A549 (cell line): ENCODE measurements at regions not wholly inside any gene's neighbourhood (a gene's known extent, or its start where the extent isn't known, plus 50 kb on each side); places are given as distances from the start of the nearest gene placed in this dataset.
"Not testable (repeated sequence)": the region's sequence is repeated elsewhere in the genome, so short reads cannot be mapped to it uniquely, and the experiment has no call there.

Experiments
- ATAC-seq, 2 experiments: fragments of 200-7000 bp in 1 of 2; fragments of >200 bp in 1 of 2; cut with Nextera tagmentation in 1 of 2; cut with Tn5 transposase in 1 of 2; 3 replicates each; pipeline versions ENCODE4 v1.8.0 to v1.9.1; 2018 to 2020; ENCODE audit warnings: mild to moderate bottlenecking in 1 of 2, moderate library complexity in 1 of 2
- CTCF ChIA-PET: fragments of 300-600 bp; sonication (Branson Sonifier 250); formaldehyde crosslinking; extraction: SDS; loops from one replicate; lab custom pipeline; 2021; ENCODE audit warnings: antibody characterized with exemption, inconsistent platforms; lab: Yijun Ruan, JAX
- POLR2A ChIA-PET: fragments of 350-600 bp; formaldehyde crosslinking; extraction: SDS; loops from one replicate; lab custom pipeline; 2021; ENCODE audit warnings: antibody characterized with exemption, inconsistent platforms; lab: Yijun Ruan, JAX
- DNase-seq, 2 experiments: peaks; one replicate each; pipeline versions ENCODE4 v3.0.0 to v3.0.0-alpha.2; 2011 to 2016; ENCODE audit warnings: low read depth in 1 of 2, low spot score in 1 of 2
- FAIRE-seq: peaks from 2 replicates; lab custom pipeline; 2011; peaks lifted over from hg19 to GRCh38; lab: Jason Lieb, UNC
- H3K27ac ChIP-seq, 2 experiments: fragments of >200 bp; sonication (Bioruptor Twin); formaldehyde crosslinking; 3 replicates each; pipeline ENCODE4 v1.5.1; 2016 to 2017
- H3K4me1 ChIP-seq: fragments of >200 bp; sonication (Bioruptor Twin); formaldehyde crosslinking; 3 replicates; pipeline ENCODE4 v1.6.1; 2016
- H3K4me2 ChIP-seq: fragments of >200 bp; sonication (Bioruptor Twin); formaldehyde crosslinking; 3 replicates; pipeline ENCODE4 v1.6.1; 2016
- H3K4me3 ChIP-seq: fragments of >200 bp; sonication (Bioruptor Twin); formaldehyde crosslinking; 3 replicates; pipeline ENCODE4 v1.5.1; 2016
- H3K9me3 ChIP-seq: fragments of >200 bp; sonication (Bioruptor Twin); formaldehyde crosslinking; 3 replicates; pipeline ENCODE4 v1.6.1; 2016
- ATOH8 ChIP-seq: fragments of 250-450 bp; sonication (Bioruptor Pico); IDR thresholded peaks from 2 replicates; pipeline ENCODE4 v1.5.0; 2020; ENCODE audit warnings: low read depth, mild to moderate bottlenecking, moderate library complexity
- BHLHE40 ChIP-seq: IDR thresholded peaks from 2 replicates; pipeline ENCODE4 v1.6.1; 2012; ENCODE audit warnings: low read depth, low read length, inconsistent platforms
- CBX2 ChIP-seq: fragments of 200-600 bp; sonication (generic); IDR thresholded peaks from 2 replicates; pipeline ENCODE4 v1.6.1; 2016; ENCODE audit warnings: low read depth, mild to moderate bottlenecking, borderline replicate concordance
- CEBPB ChIP-seq, 2 experiments: fragments of >200 bp in 1 of 2; sonication (Bioruptor Twin) in 1 of 2; formaldehyde crosslinking in 1 of 2; IDR thresholded peaks; 2 replicates each; pipeline ENCODE4 v1.6.1; 2012 to 2016
- CHD4 ChIP-seq: fragments of 200-600 bp; sonication (generic); IDR thresholded peaks from 2 replicates; pipeline ENCODE4 v1.6.1; 2016; ENCODE audit warnings: antibody characterized with exemption, mild to moderate bottlenecking, borderline replicate concordance
- FOSB ChIP-seq: fragments of 250-450 bp; sonication (Bioruptor Pico); IDR thresholded peaks from 2 replicates; pipeline ENCODE4 v1.5.0; 2020; ENCODE audit warnings: mild to moderate bottlenecking, moderate library complexity
- GATA3 ChIP-seq: IDR thresholded peaks from 2 replicates; pipeline ENCODE4 v1.6.1; 2012; ENCODE audit warnings: borderline replicate concordance
- HMGXB4 ChIP-seq: fragments of 250-450 bp; sonication (Bioruptor Pico); IDR thresholded peaks from 2 replicates; pipeline ENCODE4 v1.5.0; 2021; ENCODE audit warnings: mild to moderate bottlenecking, moderate library complexity, borderline replicate concordance
- HOXA7 ChIP-seq: fragments of 250-450 bp; sonication (Bioruptor Pico); IDR thresholded peaks from 2 replicates; pipeline ENCODE4 v1.5.0; 2020; ENCODE audit warnings: mild to moderate bottlenecking, moderate library complexity
- JUN ChIP-seq, 2 experiments: fragments of >200 bp; sonication (Bioruptor Twin); formaldehyde crosslinking; IDR thresholded peaks; 2 replicates in 1 of 2; 3 replicates in 1 of 2; pipeline ENCODE4 v1.6.1; 2016 to 2017
- MAZ ChIP-seq: fragments of 150-350 bp; IDR thresholded peaks from 2 replicates; pipeline ENCODE4 v1.6.1; 2014; ENCODE audit warnings: antibody characterized with exemption, low read depth, low read length, borderline replicate concordance
- NFE2L2 ChIP-seq: fragments of 150-350 bp; conservative IDR thresholded peaks from 2 replicates; pipeline ENCODE4 v1.6.1; 2014; ENCODE audit warnings: low read length
- RARB ChIP-seq: fragments of 250-450 bp; sonication (Bioruptor Pico); IDR thresholded peaks from 2 replicates; pipeline ENCODE4 v1.8.0; 2021; ENCODE audit warnings: mild to moderate bottlenecking, moderate library complexity
- REST ChIP-seq: fragments of 200-600 bp; sonication (generic); IDR thresholded peaks from 2 replicates; pipeline ENCODE4 v1.6.1; 2016; ENCODE audit warnings: antibody characterized with exemption, mild to moderate bottlenecking, moderate library complexity
- SMC3 ChIP-seq: fragments of >200 bp; sonication (Bioruptor Twin); formaldehyde crosslinking; IDR thresholded peaks from 3 replicates; pipeline ENCODE4 v1.6.1; 2018; ENCODE audit warnings: inconsistent platforms
- TP53 ChIP-seq: fragments of 250-450 bp; sonication (Bioruptor Pico); IDR thresholded peaks from 2 replicates; pipeline ENCODE4 v1.5.0; 2021; ENCODE audit warnings: mild to moderate bottlenecking, moderate library complexity
- WGBS: methylation state at CpG from one replicate; pipeline ENCODE4 v1.1.6; 2017; ENCODE audit errors: missing lambda C conversion rate; 5-methylcytosine and 5-hydroxymethylcytosine counted together
- TF ChIP-seq, protein P1 (sequence below): fragments of >200 bp; sonication (Bioruptor Twin); formaldehyde crosslinking; IDR thresholded peaks from 3 replicates; pipeline ENCODE4 v1.6.1; 2016

DNA sequence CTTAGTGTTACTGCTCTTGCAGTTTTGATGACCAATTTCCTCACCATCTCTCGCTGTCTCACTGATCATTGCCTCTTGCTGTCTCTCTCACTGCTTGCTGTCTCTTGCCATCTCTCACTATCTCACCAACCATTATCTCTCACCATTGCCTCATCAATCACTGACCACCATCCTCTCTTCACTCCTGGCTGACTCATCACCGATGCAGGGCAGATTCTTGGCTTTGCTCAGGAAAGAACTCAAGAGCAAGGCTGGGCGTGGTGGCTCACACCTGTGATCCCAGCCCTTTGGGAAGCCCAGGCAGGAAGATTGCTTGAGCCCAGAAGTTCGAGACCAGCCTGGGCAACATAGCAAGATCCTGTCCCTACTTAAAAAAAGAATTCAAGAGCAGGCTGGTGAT lies 66.3 kb upstream of the SYN3 start:
- Histone ChIP-seq H3K4me3 (no peak overlapping the region), H3K27ac (no peak overlapping the region), H3K4me2 (no peak overlapping the region), H3K4me1 (no peaks in the 10 kb centered on the region), H3K9me3 (no peaks in the 10 kb centered on the region)
- POLR2A ChIA-PET, result no interaction called here
- ATAC-seq, result no peak
- no peak for DNase-seq
- no peak for FAIRE-seq
- WGBS, result 53% methylated on average over 4 of the region's 4 CpGs
- TF ChIP-seq HMGXB4 (CRISPR knock-in tag), result no peak
- no peak for TF ChIP-seq NFE2L2
- no peak for TF ChIP-seq CEBPB (IDR thresholded peaks at IDR 0.05)
- no peak for TF ChIP-seq FOSB (CRISPR knock-in tag)
- no peak for TF ChIP-seq ATOH8 (CRISPR knock-in tag)
- TF ChIP-seq REST, result no peak
- no peak for TF ChIP-seq TP53
- no peak for TF ChIP-seq HOXA7 (CRISPR knock-in tag)
- no peak for TF ChIP-seq CBX2
- no peak for TF ChIP-seq BHLHE40
- TF ChIP-seq, protein P1, sequence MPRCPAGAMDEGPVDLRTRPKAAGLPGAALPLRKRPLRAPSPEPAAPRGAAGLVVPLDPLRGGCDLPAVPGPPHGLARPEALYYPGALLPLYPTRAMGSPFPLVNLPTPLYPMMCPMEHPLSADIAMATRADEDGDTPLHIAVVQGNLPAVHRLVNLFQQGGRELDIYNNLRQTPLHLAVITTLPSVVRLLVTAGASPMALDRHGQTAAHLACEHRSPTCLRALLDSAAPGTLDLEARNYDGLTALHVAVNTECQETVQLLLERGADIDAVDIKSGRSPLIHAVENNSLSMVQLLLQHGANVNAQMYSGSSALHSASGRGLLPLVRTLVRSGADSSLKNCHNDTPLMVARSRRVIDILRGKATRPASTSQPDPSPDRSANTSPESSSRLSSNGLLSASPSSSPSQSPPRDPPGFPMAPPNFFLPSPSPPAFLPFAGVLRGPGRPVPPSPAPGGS, result no peak
- TF ChIP-seq JUN (IDR thresholded peaks at IDR 0.05), result no peak
- no peak for TF ChIP-seq CHD4
- no peak for TF ChIP-seq MAZ
- no peak for TF ChIP-seq RARB (CRISPR knock-in tag)
- no peak for TF ChIP-seq SMC3
- no peak for TF ChIP-seq GATA3
- TF ChIP-seq, all 56 proteins: peak for 0
- CTCF ChIA-PET, result interaction anchor here (0.6 to 0.9 kb wide), 2 partner anchors 78 to 107 kb away, joined by 3 read pairs; no protein-coding TSS in a partner anchor

GRCh38 chr22:33122439-33122838 lies 64.3 kb upstream of the SYN3 start:
- DNase-seq, ATAC-seq, POLR2A ChIA-PET, H3K27ac ChIP-seq, H3K4me2 ChIP-seq, H3K9me3 ChIP-seq, CTCF ChIA-PET, H3K4me1 ChIP-seq, H3K4me3 ChIP-seq: not testable (repeated sequence)
- FAIRE-seq, result peak; percentile 100
- WGBS, result 41% methylated on average over 5 of the region's 5 CpGs
